LNCAP (cell line): ENCODE measurements at regions not wholly inside any gene's neighbourhood (a gene's known extent, or its start where the extent isn't known, plus 50 kb on each side); places are given as distances from the start of the nearest gene placed in this dataset.

Experiments
- CTCF ChIP-seq: fragments of 450-650 bp; IDR thresholded peaks from 2 replicates; pipeline ENCODE4 v1.5.1; 2017; ENCODE audit warnings: mild to moderate bottlenecking

GRCh38 chr5:123875561-123876275, 363.7 kb downstream of the CSNK1G3 start:
- no peak for TF ChIP-seq CTCF

GRCh38 chr5:123874600-123875201, 362.7 kb downstream of the CSNK1G3 start:
- TF ChIP-seq CTCF, result no peak

- TF ChIP-seq CTCF, result no peak
Measured at GRCh38 chr5:123873846-123874245, 361.9 kb downstream of the CSNK1G3 start.

- no peak for TF ChIP-seq CTCF
Measured at GRCh38 chr5:123871373-123871772, 359.4 kb downstream of the CSNK1G3 start.

GRCh38 chr5:123868881-123869280, 356.9 kb downstream of the CSNK1G3 start:
- TF ChIP-seq CTCF, result no peak

GRCh38 chr5:123868267-123868666, 356.3 kb downstream of the CSNK1G3 start:
- no peak for TF ChIP-seq CTCF

GRCh38 chr5:123865641-123866040, 353.7 kb downstream of the CSNK1G3 start:
- no peak for TF ChIP-seq CTCF

GRCh38 chr5:123864578-123864977, 352.6 kb downstream of the CSNK1G3 start:
- no peak for TF ChIP-seq CTCF
